HG03521 (cell line): ENCODE measurements at regions not wholly inside any gene's neighbourhood (a gene's known extent, or its start where the extent isn't known, plus 50 kb on each side); places are given as distances from the start of the nearest gene placed in this dataset.

Experiments
- ATAC-seq: cut with Tn5 transposase; IDR thresholded peaks from one replicate; pipeline ENCODE4 v1.9.1; 2021; ENCODE audit warnings: mild to moderate bottlenecking, moderate library complexity; ENCODE audit not compliant: unreplicated experiment

DNA sequence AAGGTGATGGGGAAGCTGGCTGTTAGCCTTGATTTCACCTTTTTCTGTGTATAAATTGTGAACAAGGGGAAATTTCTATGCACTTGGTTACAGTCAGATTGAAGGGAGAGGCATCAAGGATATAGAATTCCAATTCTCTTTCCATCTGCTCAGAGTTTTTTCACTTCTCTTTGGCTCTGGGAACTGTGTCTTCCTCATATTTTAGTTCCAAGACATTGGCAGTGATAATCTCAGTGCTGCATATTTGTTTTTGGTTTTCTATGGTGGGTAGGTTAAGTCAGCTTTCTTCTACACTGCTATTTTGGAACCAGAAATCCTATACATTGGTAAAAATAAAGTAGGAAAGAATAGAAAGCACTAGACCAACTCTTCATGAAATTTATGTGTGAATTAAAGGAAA lies 569.6 kb upstream of the CXADR start:
- ATAC-seq, result no peak

DNA sequence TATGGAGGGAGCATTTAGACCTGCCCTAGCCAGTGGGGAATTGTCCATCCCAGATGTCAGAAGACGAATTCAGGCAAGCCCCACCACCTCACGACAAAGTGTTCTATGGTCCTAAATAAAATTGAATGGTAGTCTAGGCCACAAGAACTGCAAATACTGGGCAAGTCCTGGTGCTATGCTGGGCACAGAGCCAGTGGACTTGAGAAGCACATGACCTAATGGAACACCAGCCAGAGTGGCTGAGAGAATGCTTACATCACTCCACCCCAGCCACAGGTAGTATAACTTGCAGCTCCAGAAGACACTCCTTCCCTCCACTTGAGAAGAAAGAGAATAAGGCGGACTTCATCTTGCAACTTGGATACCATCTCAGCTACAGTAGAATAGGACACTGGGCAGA lies 567.3 kb upstream of the CXADR start:
- ATAC-seq, result no peak

DNA sequence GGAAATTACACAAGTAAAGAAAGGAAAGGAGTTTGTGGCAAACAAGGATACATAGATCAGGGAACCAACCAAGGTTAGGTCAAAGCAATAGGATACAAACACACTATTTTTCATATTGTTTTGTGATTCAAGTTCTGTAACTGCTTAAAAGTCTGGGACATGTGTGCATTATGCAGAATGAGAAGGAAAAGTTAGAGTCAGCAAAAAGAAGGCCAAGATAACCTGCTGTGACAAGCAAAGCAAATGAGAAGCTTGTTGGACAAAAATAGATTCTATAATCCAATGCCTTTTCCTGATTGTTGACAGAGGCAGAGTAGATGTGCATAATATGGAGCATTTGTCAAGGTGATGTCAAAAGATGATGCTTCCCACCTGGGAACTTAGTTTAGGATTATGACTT lies 556.0 kb upstream of the CXADR start:
- ATAC-seq, result no peak

DNA sequence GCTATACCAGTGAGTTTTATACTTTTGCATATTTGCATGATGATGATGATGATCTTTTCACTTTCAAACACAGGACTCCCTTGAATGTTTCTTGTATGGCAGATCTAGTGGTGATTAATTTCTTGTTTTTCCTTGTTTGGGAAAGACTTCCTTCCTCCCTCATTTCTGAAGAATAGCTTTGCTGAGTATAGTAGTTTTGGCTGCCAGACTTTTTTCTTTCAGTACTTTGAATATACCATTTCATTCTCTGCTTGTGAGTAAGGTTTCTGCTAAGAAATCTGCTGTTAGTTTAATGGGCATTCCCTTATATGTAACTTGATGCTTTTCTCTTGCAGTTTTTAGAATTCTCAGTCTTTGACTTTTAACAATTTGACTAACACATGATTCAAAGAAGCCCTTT lies 547.4 kb upstream of the CXADR start:
- no peak for ATAC-seq

DNA sequence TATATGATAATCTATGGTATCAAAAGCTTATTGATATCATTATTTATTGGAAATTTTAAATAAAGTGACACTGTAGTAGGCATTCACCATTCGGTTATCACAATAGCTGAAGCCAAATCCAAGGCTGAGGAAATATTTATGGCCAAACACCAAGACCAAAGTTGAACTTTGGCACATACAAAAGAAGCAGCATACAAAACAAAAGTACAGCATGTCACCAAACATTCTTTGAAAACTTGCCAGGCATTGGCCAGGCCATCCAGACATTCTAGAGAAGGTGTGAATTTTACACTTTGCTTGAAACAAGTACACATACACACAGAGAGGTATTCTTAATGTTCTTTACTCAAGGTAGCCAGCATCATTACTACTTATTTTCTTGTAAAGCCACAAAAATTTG lies 544.4 kb upstream of the CXADR start:
- ATAC-seq, result no peak

DNA sequence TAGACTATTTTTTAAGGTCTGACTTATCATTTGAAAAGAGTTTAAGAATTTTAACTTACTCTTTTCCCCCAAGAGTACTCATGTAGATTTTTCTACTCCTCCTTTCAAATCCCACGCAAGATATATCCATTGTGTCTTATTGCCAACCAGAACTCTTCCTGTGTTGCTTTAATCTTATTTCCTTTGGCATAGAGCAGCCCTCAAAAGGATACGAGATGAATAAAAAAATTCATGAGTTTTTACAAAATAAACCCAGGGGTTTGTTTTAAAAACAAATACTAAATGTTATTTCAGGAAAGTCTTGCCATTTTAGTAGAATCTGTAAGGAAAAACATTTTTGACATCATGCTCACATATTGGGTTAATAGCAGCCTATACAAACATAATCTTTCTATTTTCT lies 543.2 kb upstream of the CXADR start:
- ATAC-seq, result no peak

DNA sequence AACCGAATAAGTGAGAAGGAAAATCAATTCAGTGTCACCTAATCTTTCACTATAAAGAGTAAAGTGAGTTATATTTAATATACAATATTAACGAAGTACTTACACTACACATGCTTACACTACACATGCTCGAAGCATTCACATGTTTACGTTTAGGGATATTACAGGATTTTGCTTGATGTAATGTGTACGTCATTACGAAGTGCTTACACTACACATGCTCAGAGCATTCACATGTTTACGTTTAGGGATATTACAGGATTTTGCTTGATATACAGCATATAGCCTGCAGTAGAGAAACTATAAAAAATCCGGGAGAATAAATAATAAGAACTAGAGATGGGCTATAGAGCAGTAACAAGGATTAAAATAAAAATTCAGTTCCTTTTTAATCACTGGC lies 538.8 kb upstream of the CXADR start:
- ATAC-seq, result no peak

DNA sequence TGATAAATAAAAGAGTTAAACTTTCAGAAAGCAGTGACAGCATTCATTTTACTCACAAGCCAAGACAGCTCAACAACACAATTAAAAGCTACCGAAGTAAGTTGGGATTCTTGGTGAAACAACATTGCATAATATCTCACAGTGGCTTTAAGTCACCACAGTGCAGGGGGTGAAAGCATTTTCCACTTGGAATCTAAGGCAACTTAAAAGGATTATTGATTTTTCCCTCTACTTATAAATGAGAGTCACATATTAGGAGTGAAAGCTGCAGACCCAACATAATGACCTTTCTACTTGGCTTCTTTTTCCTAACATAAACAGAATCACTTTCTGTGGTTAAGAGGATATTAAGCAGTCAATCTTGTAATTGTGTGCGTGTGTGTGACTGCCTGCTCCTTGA lies 536.6 kb upstream of the CXADR start:
- ATAC-seq, result no peak

DNA sequence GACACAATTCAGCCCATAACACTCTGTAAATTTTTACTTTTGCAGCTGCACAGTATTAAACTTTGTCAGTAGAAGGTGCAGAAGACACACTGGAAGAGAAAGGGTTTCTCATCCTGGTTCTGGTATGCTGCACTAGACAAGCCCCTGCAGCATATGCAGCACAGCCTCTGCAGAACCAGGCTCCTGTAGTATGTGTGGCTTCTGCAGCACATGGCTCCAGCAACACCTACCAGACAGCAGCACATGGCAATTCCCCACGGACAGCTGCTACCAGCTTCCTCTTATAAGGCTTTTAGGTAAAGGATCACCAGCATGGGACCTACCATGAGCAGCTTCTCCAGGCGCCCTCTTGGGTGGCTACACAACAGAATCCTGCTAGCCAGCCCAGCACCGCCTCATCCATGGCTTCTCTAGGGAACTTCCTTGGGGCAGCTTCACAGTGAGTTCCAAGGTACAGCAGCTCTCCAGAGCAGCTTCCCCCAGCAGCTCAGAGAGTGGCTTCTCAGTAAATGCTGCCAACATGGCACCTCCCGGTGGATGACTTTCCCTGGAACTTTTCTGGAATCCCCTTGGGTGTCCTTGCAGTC lies 534.4 kb upstream of the CXADR start:
- ATAC-seq, result no peak

DNA sequence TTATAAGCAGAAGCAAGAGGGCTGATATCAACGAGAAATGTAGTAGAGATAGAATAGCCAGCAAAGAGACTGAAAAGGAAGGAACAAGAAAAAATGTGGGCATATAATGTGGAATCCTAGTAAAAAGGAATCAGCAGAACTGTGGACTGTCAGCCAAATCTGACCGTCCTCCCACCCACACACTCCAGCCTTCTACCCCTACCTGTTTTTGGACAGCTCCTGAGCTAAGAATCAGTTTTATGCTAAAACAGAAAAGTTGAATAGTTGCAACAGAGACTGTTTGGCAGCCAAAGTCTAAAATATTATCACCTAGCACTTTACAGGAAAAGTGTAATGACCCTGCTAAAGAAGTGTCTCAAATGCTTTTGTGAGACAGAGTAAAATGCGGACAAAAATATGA lies 533.3 kb upstream of the CXADR start:
- ATAC-seq, result no peak

DNA sequence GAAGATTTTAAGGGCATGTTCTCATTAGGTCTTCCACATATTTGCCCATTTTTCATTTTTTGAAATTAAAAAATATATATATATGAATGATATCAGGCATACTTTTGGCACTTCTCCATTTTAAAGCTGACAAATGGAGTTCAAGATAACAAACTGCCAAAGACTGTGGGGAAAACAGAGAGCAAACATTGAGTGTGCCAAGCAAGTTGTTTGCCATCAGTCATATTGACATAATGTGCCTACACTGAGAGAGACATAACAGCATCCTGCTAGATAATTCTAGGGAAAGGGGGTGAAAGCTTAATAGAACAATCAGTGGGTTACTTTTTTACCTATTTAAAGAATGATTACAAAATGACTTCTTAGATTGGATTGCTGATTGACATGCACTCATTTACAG lies 529.4 kb upstream of the CXADR start:
- ATAC-seq, result no peak

DNA sequence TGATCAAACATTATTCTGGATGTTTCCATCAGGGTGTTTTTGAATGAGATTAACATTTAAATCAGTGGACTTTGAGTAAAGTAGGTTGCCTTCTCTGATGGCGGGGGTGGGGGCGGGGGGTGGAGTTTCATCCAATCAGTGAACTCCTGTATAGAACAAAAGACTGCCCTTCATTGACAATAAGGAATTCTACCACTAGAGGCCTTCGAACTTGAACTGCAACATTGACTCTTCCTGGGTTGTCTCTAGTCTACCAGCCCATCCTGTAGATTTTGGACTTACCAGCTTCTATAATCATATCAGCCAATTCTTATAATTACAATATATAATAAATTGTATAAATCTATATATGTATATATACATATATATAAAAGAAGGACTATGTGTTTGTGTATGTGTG lies 520.4 kb upstream of the CXADR start:
- no peak for ATAC-seq

DNA sequence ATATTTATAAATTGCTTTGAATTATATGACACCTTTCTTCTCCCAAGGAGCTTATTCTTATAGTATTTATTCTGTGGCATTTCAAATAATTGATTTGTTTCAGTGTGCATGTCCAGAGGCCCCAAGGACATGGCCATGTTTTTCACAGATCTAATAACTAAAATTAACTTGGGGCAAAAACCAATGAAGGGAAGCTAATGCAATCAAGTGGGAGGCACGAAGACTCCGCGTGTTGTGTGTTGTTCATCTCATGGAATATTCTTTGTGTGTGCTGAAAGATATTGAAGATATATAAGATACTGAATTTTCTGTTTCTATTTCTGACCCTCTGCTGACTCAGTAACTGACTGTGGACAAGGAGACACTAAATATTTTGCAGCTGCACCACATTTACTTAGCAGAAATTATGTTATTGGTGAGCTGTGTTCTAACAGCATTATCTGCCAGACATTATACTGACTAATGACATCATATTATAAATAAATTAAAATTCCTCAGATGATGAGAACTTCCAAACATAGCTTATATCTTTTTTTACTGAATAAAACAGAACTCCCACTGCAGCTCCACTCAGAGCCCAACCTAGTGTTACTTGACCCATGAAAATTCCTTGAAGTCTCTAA lies 519.3 kb upstream of the CXADR start:
- no peak for ATAC-seq

DNA sequence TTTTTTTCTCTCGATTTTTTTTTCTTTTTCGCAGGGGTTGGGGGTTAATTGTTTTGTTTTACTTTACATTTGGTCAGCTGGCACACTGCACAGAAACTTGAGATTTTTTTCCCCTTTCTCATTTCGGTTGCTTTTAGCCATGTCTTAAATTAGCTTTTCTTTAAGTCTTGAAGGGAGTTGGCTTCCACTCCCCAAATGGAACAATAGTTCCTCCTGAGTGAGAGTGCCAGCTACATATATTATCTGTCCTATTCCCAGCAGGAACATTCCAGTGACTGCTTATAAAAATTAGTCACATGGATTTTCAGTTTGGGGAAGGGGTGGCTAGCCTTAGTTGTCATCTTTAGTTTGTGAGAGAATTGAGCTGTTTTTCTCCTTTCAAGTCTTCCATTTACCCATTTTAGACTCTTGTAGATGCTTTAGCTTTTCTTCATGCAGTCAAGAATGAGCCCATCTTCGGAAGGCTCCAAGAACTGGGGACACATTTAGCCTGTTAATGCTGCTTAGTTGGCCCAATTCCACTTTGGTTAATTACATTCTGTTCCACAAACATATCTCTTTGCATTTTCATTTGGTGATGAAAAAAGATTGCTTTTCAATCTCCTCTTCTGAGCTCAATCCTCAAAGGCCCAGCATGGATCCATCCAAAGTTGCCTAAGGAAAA lies 510.1 kb upstream of the CXADR start:
- no peak for ATAC-seq

DNA sequence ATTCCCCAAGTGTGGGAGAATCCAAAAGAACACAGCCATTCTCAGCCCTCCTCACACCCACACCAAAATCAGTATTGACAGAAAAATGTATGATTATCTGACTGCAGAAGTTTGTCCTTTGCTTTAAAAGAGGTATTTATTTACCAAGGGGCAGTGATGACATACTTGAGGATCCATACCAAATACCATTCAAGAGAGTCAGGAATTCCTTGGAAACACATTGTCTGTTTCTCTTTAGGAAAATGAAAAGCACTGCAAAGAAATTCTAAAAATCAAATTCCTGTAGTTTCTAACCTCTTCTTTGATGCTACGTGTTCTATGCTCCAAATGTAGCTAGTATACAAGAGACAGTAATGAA lies 509.6 kb upstream of the CXADR start:
- no peak for ATAC-seq

DNA sequence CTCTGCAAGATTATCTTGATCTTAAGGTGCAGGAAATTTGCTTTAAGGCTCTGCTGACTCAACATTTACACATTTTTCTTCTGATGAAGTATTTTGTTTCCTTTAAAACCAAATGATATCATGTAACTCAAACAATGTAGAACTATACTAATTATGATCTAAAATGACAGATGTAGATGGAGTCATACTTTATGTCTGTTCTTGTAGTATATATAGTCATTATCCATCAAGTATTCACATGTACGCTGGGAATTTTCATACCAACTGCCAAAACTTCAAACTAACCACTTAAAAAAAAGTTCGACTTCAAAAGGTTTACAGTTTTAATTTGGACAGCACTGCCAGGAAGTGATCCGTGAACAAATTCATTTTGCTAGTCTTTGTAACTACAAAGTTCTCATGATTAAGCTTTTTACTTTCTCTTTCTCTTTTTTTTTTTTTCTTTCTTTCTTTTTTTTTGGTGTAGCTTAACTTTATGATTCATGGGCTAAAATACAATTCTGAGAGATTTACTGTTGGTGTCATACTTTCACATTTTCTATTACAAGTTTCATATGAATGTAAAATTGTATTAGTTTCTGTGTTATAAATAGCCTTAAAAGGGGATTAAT lies 509.0 kb upstream of the CXADR start:
- no peak for ATAC-seq

DNA sequence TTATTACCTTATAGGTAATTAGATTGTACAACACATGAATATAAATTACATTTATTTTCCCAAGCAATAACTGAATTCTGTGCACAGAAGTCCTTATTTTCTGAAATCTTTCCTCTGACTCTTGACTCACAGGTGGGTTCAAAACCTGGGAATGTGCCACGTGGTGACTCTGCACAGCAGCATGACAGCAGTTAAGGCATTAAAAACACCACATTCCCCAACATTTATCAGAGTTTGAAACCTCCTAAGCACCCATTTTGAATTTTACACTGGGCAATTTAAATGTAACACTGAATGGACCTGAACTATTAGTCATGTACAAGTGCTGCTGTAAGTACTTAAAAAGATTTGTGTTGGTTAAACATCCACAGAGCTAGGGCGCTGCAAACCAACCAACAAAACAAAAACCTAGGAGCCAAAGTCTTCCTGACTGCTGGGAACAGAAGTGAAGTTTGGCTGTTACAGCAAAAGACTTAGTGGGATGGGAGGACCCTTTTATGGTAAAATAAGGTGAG lies 480.6 kb upstream of the CXADR start:
- no peak for ATAC-seq

DNA sequence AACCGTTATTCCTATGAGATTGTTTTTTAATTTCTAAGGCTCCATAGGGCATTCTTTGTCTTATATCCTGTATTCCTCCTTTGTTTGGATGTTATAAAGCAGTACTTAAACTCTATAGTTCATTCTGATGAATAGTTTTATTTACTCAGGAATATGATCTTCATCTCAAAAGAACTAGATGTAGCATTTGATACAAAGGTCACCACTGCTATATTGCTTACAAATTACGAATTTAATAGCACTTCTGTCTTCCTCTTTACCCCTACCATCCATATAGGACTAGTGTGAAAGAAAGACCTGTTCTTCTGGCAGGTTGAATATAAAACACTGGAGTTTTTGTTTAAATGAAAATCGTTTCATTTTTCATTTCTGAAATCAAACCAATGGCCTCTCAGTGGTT lies 468.1 kb upstream of the CXADR start:
- no peak for ATAC-seq

DNA sequence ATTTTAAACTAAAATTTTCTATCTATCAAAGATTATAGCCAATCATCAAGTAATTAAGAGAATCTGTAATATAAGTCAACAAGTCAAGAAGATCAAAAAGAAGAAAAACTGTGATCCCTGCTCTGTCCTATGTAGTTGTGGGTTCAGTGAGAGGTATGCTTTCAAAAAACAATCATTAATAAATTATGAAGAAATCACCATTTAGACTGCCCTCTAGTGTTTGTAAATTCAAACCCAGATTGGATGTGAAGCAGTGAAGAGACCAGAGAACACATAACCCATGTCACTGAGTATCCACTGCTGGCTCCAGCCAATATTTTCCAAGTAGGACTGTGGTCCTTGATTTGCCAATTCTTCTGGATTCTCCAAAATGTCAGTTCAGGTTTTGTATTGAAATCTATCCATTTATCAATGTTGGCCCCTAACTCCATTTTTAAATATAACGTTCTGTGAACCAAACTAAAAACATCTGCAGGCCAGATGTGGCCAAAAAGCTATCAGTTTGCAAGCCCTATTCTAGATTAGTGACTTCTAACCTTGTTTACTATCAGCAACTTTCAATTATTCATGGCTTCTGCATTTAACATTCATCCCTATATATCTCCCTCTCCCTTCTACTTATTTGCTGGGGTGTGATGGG lies 467.5 kb upstream of the CXADR start:
- ATAC-seq, result no peak

DNA sequence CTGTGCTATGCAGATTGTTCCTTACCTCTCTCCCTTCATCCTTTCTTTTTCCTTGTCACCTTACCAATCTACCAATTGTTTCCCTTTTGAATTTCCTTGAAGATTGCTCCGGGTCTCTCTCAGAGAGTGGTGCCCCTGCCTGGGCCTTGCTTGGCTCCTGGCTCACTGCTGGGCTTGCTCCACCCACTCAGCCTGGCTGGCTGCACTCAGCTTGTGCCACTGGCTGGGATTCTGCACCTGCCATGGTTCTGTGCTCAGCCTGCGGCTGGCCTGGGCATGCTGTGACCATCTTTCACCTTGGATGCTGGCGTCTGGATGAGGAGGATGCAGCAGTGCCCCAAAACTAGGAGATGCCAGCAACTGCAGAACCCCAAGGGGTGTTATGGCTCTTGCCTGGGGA lies 463.9 kb upstream of the CXADR start:
- no peak for ATAC-seq

DNA sequence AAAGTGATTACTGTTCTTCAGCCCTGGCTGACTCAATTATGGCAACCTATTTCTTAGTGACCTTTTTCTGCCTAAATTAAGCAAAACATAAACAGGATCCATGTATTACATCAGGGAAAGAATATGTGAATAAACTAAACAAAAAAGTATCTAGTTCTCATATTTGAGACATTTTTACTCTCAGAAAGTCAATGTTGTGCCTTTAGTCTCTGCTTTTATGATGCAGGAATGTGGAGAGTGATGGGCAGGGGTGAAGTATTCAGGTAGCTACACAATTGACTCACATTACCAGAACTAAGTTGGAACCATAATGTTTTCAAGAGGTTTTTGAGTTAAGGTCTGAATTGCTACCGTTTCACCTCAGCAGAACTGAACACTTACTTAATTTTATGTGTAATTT lies 462.7 kb upstream of the CXADR start:
- ATAC-seq, result no peak

DNA sequence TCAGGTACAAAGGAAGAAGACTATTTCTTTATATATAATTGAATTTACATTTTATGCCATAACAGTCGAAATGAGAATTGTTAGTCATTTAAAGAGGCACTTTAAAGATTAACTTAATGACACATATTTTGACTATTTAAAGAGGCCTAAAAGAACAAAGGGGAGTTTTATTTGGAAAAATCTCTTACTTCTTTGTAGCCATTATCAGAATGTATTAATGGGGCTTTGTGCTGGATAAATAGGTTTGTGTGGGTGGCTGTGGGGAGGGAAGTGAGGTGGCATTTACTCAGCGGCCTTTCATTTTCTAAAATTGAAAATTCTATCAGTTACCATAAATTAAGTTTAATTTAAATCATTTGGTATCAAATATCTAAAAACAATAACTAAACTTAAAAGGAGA lies 462.2 kb upstream of the CXADR start:
- no peak for ATAC-seq
